ENCODE measurements at regions not wholly inside any gene's neighbourhood (a gene's known extent, or its start where the extent isn't known, plus 50 kb on each side); places are given as distances from the start of the nearest gene placed in this dataset.

- TF ChIP-seq CTCF (IDR thresholded peaks at IDR 0.05; ENCODE audit: borderline replicate concordance, extremely low read depth, low read length, poor library complexity, severe bottlenecking): no peak
- TF ChIP-seq EZH2 (IDR thresholded peaks at IDR 0.05; ENCODE audit: borderline replicate concordance, low read depth, low read length, severe bottlenecking): no peak
Measured at GRCh38 chr9:73525350-73525749, 373.7 kb downstream of the ANXA1 start.
